K562 (cell line): ENCODE measurements at regions not wholly inside any gene's neighbourhood (a gene's known extent, or its start where the extent isn't known, plus 50 kb on each side); places are given as distances from the start of the nearest gene placed in this dataset.

Source experiments
- ARID1B ChIP-seq: fragments of 450-650 bp; IDR thresholded peaks from 2 replicates; pipeline ENCODE4 v1.6.1; 2016; ENCODE audit warnings: antibody characterized with exemption, mild to moderate bottlenecking, inconsistent platforms
- BRD9 ChIP-seq: fragments of 450-650 bp; IDR thresholded peaks from 2 replicates; pipeline ENCODE4 v1.6.1; 2018; ENCODE audit warnings: low read depth; ENCODE audit not compliant: partially characterized antibody
- CBFA2T2 ChIP-seq: fragments of 450-650 bp; conservative IDR thresholded peaks from 2 replicates; pipeline ENCODE4 v1.6.1; 2017; ENCODE audit warnings: mild to moderate bottlenecking
- CC2D1A ChIP-seq: fragments of 450-650 bp; IDR thresholded peaks from 2 replicates; pipeline ENCODE4 v1.6.1; 2017; ENCODE audit warnings: mild to moderate bottlenecking
- CHD2 ChIP-seq: IDR thresholded peaks from 2 replicates; pipeline ENCODE4 v1.6.1; 2011; ENCODE audit warnings: low read depth, low read length
- CSDE1 ChIP-seq, 2 experiments: fragments of 450-650 bp; IDR thresholded peaks; 2 replicates each; pipeline ENCODE4 v1.6.1; 2016; ENCODE audit warnings: mild to moderate bottlenecking in 1 of 2
- CXXC5 ChIP-seq: fragments of 250-450 bp; sonication (Bioruptor Pico); IDR thresholded peaks from 2 replicates; pipeline ENCODE4 v1.8.0; 2022; ENCODE audit warnings: inconsistent platforms, mild to moderate bottlenecking, moderate library complexity
- EP300 ChIP-seq: IDR thresholded peaks from 2 replicates; pipeline ENCODE4 v1.6.1; 2012; ENCODE audit warnings: low read length, improper control_type of control experiment
- HLTF ChIP-seq: fragments of 450-650 bp; IDR thresholded peaks from 2 replicates; pipeline ENCODE4 v1.6.1; 2016
- HSF4 ChIP-seq: fragments of 250-450 bp; sonication (Bioruptor Pico); IDR thresholded peaks from 2 replicates; pipeline ENCODE4 v2.1.2; 2022; ENCODE audit warnings: mild to moderate bottlenecking, moderate library complexity, borderline replicate concordance
- JUNB ChIP-seq: fragments of 450-650 bp; formaldehyde crosslinking; conservative IDR thresholded peaks from 2 replicates; pipeline ENCODE4 v1.4.0; 2020; ENCODE audit warnings: mild to moderate bottlenecking
- NCOA1 ChIP-seq: fragments of 450-650 bp; IDR thresholded peaks from 2 replicates; pipeline ENCODE4 v1.6.1; 2016; ENCODE audit warnings: low read depth
- NCOR1 ChIP-seq: fragments of 450-650 bp; IDR thresholded peaks from 2 replicates; pipeline ENCODE4 v1.6.1; 2016; ENCODE audit warnings: mild to moderate bottlenecking, moderate library complexity
- NR1H2 ChIP-seq: sonication (generic); formaldehyde crosslinking; IDR thresholded peaks from 2 replicates; pipeline ENCODE4 v1.4.0; 2020; ENCODE audit warnings: mild to moderate bottlenecking, missing genetic modification reagents
- OTX1 ChIP-seq: fragments of 450-650 bp; formaldehyde crosslinking; IDR thresholded peaks from 2 replicates; pipeline ENCODE4 v1.4.0; 2022; ENCODE audit warnings: mild to moderate bottlenecking
- RBM22 ChIP-seq: fragments of 200-400 bp; formaldehyde crosslinking; IDR thresholded peaks from 2 replicates; pipeline ENCODE4 v1.6.1; 2018; ENCODE audit warnings: low read length, low read depth; ENCODE audit not compliant: poor library complexity, severe bottlenecking
- RCOR1 ChIP-seq, 2 experiments: IDR thresholded peaks; 2 replicates each; pipeline ENCODE4 v1.6.1; 2012; ENCODE audit warnings: low read depth in 2 of 2, low read length in 2 of 2, borderline replicate concordance in 1 of 2, improper control_type of control experiment in 1 of 2
- SIX5 ChIP-seq, 2 experiments: IDR thresholded peaks; 2 replicates each; pipeline ENCODE4 v1.6.1; 2011; ENCODE audit warnings: low read length in 2 of 2, borderline replicate concordance in 1 of 2, low read depth in 1 of 2, mild to moderate bottlenecking in 1 of 2, moderate library complexity in 1 of 2; ENCODE audit not compliant: insufficient read depth in 1 of 2
- SMARCB1 ChIP-seq: IDR thresholded peaks from 2 replicates; pipeline ENCODE4 v1.6.1; 2011; ENCODE audit warnings: improper control_type of control experiment, low read depth; ENCODE audit not compliant: insufficient read length
- SP1 ChIP-seq: sonication (generic); formaldehyde crosslinking; IDR thresholded peaks from 2 replicates; pipeline ENCODE4 v1.8.1; 2022; ENCODE audit warnings: mild to moderate bottlenecking, missing genetic modification reagents
- TEAD1 ChIP-seq, 2 experiments: fragments of 450-650 bp in 1 of 2; sonication (generic) in 1 of 2; formaldehyde crosslinking; IDR thresholded peaks; 2 replicates each; pipeline versions ENCODE4 v1.4.0 to v1.8.0; 2020 to 2022; ENCODE audit warnings: mild to moderate bottlenecking in 2 of 2, missing genetic modification reagents in 1 of 2
- ZNF232 ChIP-seq: sonication (generic); formaldehyde crosslinking; IDR thresholded peaks from 2 replicates; pipeline ENCODE4 v1.8.0; 2022; ENCODE audit warnings: mild to moderate bottlenecking, missing genetic modification reagents
- ZNF830 ChIP-seq: fragments of 250-450 bp; sonication (Bioruptor Pico); IDR thresholded peaks from 2 replicates; pipeline ENCODE4 v1.5.0; 2021; ENCODE audit warnings: mild to moderate bottlenecking
- TF ChIP-seq, protein P1 (sequence below), 2 experiments: fragments of 450-650 bp; IDR thresholded peaks; 2 replicates each; pipeline ENCODE4 v1.6.1; 2016; ENCODE audit warnings: mild to moderate bottlenecking in 2 of 2, borderline replicate concordance in 1 of 2, low read depth in 1 of 2, moderate library complexity in 1 of 2

DNA sequence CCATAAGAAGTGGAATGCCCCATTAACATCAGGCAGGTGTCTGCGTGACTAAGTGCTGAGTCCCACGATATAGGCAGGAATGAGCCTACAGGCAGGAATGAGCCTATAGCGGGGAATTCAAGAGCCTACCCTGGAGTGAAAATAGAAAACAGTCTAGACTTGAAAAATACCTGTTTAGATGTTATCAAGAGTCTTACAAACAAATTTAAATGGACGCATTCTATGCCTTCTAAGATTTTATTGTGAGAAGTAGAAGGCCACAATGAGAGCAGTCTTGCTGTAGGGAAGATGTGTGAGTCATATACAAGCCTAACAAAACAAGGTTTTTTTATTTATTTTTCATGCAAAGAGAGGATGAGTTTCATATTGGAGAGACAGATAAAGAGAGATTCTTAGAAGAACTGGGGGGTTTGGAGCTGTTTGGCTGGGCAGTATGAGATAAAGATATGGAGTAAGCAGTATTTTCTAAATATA, 200.8 kb upstream of the ZC3H12C start (continued):
- TF ChIP-seq BRD9, result peak; percentile 76
- no peak for TF ChIP-seq RCOR1 (IDR thresholded peaks at IDR 0.05; ENCODE audit: borderline replicate concordance in 1 of 2, low read depth in 2 of 2, low read length in 2 of 2)
- TF ChIP-seq SIX5 (IDR thresholded peaks at IDR 0.05; ENCODE audit: borderline replicate concordance in 1 of 2, insufficient read depth in 1 of 2, low read depth in 1 of 2, low read length in 2 of 2), result no peak
- no peak for TF ChIP-seq SMARCB1
- TF ChIP-seq ZNF830, result no peak
- TF ChIP-seq JUNB (CRISPR knock-in tag), result no peak
- TF ChIP-seq CSDE1 (IDR thresholded peaks at IDR 0.05), result no peak
- peak; percentile 89; the same call in 1 of the 2 replicates for TF ChIP-seq EP300
- no peak for TF ChIP-seq TEAD1 (CRISPR knock-in tag; IDR thresholded peaks at IDR 0.05)
- TF ChIP-seq HSF4 (CRISPR knock-in tag), result no peak
- TF ChIP-seq ZNF232 (CRISPR knock-in tag), result no peak
- TF ChIP-seq CHD2, result no peak
- no peak for TF ChIP-seq CXXC5 (CRISPR knock-in tag)
- no peak for TF ChIP-seq RBM22
- TF ChIP-seq NR1H2 (CRISPR knock-in tag), result no peak
- no peak for TF ChIP-seq OTX1
- TF ChIP-seq NCOR1, result peak; percentile 82
- TF ChIP-seq CC2D1A, result peak; percentile 35; the same call in 1 of the 2 replicates
- peak; percentile 53; the same call in 1 of the 2 replicates for TF ChIP-seq NCOA1
- TF ChIP-seq ARID1B, result peak; percentile 94
- no peak for TF ChIP-seq HLTF
- TF ChIP-seq CBFA2T2, result peak; percentile 77
- TF ChIP-seq, protein P1, sequence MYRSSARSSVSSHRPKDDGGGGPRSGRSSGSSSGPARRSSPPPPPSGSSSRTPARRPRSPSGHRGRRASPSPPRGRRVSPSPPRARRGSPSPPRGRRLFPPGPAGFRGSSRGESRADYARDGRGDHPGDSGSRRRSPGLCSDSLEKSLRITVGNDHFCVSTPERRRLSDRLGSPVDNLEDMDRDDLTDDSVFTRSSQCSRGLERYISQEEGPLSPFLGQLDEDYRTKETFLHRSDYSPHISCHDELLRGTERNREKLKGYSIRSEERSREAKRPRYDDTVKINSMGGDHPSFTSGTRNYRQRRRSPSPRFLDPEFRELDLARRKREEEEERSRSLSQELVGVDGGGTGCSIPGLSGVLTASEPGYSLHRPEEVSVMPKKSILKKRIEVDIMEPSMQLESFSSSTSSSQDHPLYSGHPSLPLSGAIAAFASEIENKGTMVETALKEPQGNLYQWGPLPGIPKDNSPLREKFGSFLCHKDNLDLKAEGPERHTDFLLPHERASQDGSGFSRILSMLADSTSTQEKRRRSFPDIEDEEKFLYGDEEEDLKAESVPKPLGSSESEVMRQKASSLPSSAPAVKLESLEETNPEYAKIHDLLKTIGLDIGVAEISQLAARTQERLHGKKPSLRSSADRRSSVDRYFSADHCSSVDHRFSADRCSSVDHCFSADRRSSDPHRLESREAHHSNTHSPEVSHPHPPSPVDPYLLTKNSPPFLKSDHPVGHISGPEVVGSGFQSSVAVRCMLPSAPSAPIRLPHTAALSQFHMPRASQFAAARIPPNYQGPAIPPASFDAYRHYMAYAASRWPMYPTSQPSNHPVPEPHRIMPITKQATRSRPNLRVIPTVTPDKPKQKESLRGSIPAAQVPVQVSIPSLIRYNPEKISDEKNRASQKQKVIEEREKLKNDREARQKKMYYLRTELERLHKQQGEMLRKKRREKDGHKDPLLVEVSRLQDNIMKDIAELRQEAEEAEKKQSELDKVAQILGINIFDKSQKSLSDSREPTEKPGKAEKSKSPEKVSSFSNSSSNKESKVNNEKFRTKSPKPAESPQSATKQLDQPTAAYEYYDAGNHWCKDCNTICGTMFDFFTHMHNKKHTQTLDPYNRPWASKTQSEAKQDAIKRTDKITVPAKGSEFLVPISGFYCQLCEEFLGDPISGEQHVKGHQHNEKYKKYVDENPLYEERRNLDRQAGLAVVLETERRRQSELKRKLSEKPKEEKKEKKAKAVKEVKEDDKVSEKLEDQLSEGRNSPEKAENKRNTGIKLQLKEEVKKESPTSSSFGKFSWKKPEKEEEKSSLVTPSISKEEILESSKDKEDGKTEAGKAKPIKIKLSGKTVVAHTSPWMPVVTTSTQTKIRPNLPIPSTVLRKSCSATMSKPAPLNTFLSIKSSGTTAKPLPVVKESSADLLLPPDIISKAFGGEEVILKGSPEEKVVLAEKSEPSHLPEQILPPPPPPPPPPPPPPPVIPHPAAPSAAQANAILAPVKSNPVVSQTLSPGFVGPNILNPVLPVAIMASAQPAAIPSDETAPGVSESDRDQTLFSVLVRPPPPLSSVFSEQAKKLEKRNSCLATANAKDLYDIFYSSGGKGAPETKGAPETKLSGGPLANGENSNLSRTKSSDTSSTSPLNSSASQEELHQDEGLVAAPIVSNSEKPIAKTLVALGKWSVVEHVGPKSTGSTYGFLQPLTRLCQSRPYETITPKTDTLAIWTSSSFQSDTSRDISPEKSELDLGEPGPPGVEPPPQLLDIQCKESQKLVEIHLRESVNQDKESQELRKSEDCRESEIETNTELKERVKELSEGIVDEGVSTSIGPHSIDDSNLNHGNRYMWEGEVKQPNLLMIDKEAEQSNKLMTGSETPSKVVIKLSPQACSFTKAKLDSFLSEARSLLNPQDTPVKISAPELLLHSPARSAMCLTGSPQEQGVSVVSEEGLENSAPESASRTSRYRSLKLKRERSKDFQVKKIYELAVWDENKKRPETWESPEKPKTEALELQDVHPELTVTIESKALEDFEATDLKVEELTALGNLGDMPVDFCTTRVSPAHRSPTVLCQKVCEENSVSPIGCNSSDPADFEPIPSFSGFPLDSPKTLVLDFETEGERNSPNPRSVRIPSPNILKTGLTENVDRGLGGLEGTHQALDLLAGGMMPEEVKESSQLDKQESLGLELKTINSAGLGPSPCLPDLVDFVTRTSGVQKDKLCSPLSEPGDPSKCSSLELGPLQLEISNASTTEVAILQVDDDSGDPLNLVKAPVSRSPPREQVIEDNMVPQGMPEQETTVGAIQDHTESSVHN (IDR thresholded peaks at IDR 0.05; ENCODE audit: borderline replicate concordance in 1 of 2, low read depth in 1 of 2), result no peak
- TF ChIP-seq SP1, result no peak
